ENCODE measurements at regions not wholly inside any gene's neighbourhood (a gene's known extent, or its start where the extent isn't known, plus 50 kb on each side); places are given as distances from the start of the nearest gene placed in this dataset.

- 89% methylated on average over 4 of the region's 4 CpGs for WGBS (ENCODE audit: low lambda C conversion rate, missing lambda C conversion rate)
- H3K27ac ChIP-seq, result no peak overlapping the region
Observed at GRCh38 chr2:129872446-129872845, 107.0 kb upstream of the RAB6C start.

GRCh38 chr2:129876541-129876940, 102.9 kb upstream of the RAB6C start:
- H3K27me3 ChIP-seq, result no peaks in the 10 kb centered on the region
- H3K9me3 ChIP-seq (ENCODE audit: low read depth), result no peaks in the 10 kb centered on the region
- peak overlapping the region; percentile 74 for H3K27ac ChIP-seq
- TF ChIP-seq EZH2 (IDR thresholded peaks at IDR 0.05; ENCODE audit: borderline replicate concordance), result no peak
- TF ChIP-seq EZH2phosphoT487 (IDR thresholded peaks at IDR 0.05; ENCODE audit: low read depth, severe bottlenecking, unreplicated experiment), result no peak
- TF ChIP-seq, protein P1, sequence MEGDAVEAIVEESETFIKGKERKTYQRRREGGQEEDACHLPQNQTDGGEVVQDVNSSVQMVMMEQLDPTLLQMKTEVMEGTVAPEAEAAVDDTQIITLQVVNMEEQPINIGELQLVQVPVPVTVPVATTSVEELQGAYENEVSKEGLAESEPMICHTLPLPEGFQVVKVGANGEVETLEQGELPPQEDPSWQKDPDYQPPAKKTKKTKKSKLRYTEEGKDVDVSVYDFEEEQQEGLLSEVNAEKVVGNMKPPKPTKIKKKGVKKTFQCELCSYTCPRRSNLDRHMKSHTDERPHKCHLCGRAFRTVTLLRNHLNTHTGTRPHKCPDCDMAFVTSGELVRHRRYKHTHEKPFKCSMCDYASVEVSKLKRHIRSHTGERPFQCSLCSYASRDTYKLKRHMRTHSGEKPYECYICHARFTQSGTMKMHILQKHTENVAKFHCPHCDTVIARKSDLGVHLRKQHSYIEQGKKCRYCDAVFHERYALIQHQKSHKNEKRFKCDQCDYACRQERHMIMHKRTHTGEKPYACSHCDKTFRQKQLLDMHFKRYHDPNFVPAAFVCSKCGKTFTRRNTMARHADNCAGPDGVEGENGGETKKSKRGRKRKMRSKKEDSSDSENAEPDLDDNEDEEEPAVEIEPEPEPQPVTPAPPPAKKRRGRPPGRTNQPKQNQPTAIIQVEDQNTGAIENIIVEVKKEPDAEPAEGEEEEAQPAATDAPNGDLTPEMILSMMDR (IDR thresholded peaks at IDR 0.05; ENCODE audit: poor library complexity), result no peak
- H3K4me1 ChIP-seq (ENCODE audit: insufficient read depth), result peaks cover 7% of the 10 kb centered on the region
- no peaks in the 10 kb centered on the region for H3K36me3 ChIP-seq (replicated peaks; ENCODE audit: insufficient read depth, low read depth)
- peak overlapping the region; percentile 81 for H3K4me2 ChIP-seq
- H3K4me3 ChIP-seq, result peak overlapping the region; percentile 58
- no peak for DNase-seq (ENCODE audit: low spot score)
- no peaks in the 10 kb centered on the region for H3K9me2 ChIP-seq (replicated peaks; ENCODE audit: insufficient read depth)
- no peaks in the 10 kb centered on the region for H4K20me1 ChIP-seq (ENCODE audit: insufficient read depth, poor library complexity, severe bottlenecking)
- WGBS (ENCODE audit: low lambda C conversion rate, missing lambda C conversion rate), result 77% methylated on average over 7 of the region's 7 CpGs
- H2AFZ ChIP-seq, result peak overlapping the region; percentile 96
- H3K79me2 ChIP-seq, result no peaks in the 10 kb centered on the region

More at GRCh38 chr2:129872446-129872845, 107.0 kb upstream of the RAB6C start:
- H3K79me2 ChIP-seq, result no peaks in the 10 kb centered on the region
- H4K20me1 ChIP-seq (ENCODE audit: insufficient read depth, poor library complexity, severe bottlenecking), result no peaks in the 10 kb centered on the region
- no peaks in the 10 kb centered on the region for H3K27me3 ChIP-seq
- no peak for DNase-seq (ENCODE audit: low spot score)
- TF ChIP-seq EZH2phosphoT487 (IDR thresholded peaks at IDR 0.05; ENCODE audit: low read depth, severe bottlenecking, unreplicated experiment) (no peak), EZH2 (IDR thresholded peaks at IDR 0.05; ENCODE audit: borderline replicate concordance) (no peak)
- TF ChIP-seq, protein P1 (IDR thresholded peaks at IDR 0.05; ENCODE audit: poor library complexity), result no peak
- H3K9me2 ChIP-seq (replicated peaks; ENCODE audit: insufficient read depth), result no peaks in the 10 kb centered on the region
- no peaks in the 10 kb centered on the region for H3K36me3 ChIP-seq (replicated peaks; ENCODE audit: insufficient read depth, low read depth)
- peaks cover 7% of the 10 kb centered on the region for H3K4me1 ChIP-seq (ENCODE audit: insufficient read depth)
- no peak overlapping the region for H3K4me2 ChIP-seq
- no peaks in the 10 kb centered on the region for H3K9me3 ChIP-seq (ENCODE audit: low read depth)
- no peak overlapping the region for H2AFZ ChIP-seq
- H3K4me3 ChIP-seq, result no peak overlapping the region

- DNase-seq (ENCODE audit: low spot score), result peak; percentile 96
- H3K9me3 ChIP-seq (ENCODE audit: low read depth), result no peaks in the 10 kb centered on the region
- no peaks in the 10 kb centered on the region for H3K27me3 ChIP-seq
- peak overlapping the region; percentile 81 for H3K4me2 ChIP-seq
- H3K4me3 ChIP-seq, result peak overlapping the region; percentile 58
- peak overlapping the region; percentile 96 for H2AFZ ChIP-seq
- H3K79me2 ChIP-seq, result no peaks in the 10 kb centered on the region
- H4K20me1 ChIP-seq (ENCODE audit: insufficient read depth, poor library complexity, severe bottlenecking), result no peaks in the 10 kb centered on the region
- peak overlapping the region; percentile 74 for H3K27ac ChIP-seq
- WGBS (ENCODE audit: low lambda C conversion rate, missing lambda C conversion rate), result 1% methylated on average over 11 of the region's 20 CpGs
- peaks cover 7% of the 10 kb centered on the region for H3K4me1 ChIP-seq (ENCODE audit: insufficient read depth)
- H3K36me3 ChIP-seq (replicated peaks; ENCODE audit: insufficient read depth, low read depth), result no peaks in the 10 kb centered on the region
- TF ChIP-seq, protein P1 (IDR thresholded peaks at IDR 0.05; ENCODE audit: poor library complexity), result no peak
- no peak for TF ChIP-seq EZH2 (IDR thresholded peaks at IDR 0.05; ENCODE audit: borderline replicate concordance)
- TF ChIP-seq EZH2phosphoT487 (IDR thresholded peaks at IDR 0.05; ENCODE audit: low read depth, severe bottlenecking, unreplicated experiment), result no peak
- no peaks in the 10 kb centered on the region for H3K9me2 ChIP-seq (replicated peaks; ENCODE audit: insufficient read depth)
Observed at GRCh38 chr2:129877289-129877741, 102.2 kb upstream of the RAB6C start.
